H1 (cell line): ENCODE measurements at regions not wholly inside any gene's neighbourhood (a gene's known extent, or its start where the extent isn't known, plus 50 kb on each side); places are given as distances from the start of the nearest gene placed in this dataset.

ENCODE experiments used
- CTCF ChIA-PET: fragments of 300-600 bp; sonication (Branson Sonifier 250); formaldehyde crosslinking; loops from one replicate; lab custom pipeline; 2021; ENCODE audit not compliant: partially characterized antibody; lab: Charles Lee
- POLR2A ChIA-PET: fragments of 300-600 bp; sonication (Branson Sonifier 250); formaldehyde crosslinking; loops from one replicate; lab custom pipeline; 2021; ENCODE audit warnings: inconsistent platforms; ENCODE audit not compliant: partially characterized antibody; lab: Charles Lee
- DNase-seq, 2 experiments: peaks; one replicate each; pipeline versions ENCODE4 v3.0.0 to v3.0.0-alpha.2; 2010 to 2022; ENCODE audit warnings: low spot score in 2 of 2, low read depth in 1 of 2, mixed read lengths in 1 of 2
- FAIRE-seq: peaks from 2 replicates; lab custom pipeline; 2011; peaks lifted over from hg19 to GRCh38; lab: Jason Lieb, UNC
- H2AFZ ChIP-seq: 2 replicates; pipeline ENCODE4 v1.8.1; 2012; ENCODE audit warnings: low read length, inconsistent platforms
- H2AK5ac ChIP-seq: 2 replicates; pipeline ENCODE4 v1.6.1; 2013; ENCODE audit warnings: low read depth, low read length
- H2BK120ac ChIP-seq: replicated peaks from 2 replicates; pipeline ENCODE3; 2013; ENCODE audit warnings: low read depth, low read length, inconsistent platforms
- H2BK12ac ChIP-seq: 2 replicates; pipeline ENCODE4 v1.6.1; 2013; ENCODE audit warnings: low read depth, low read length
- H2BK15ac ChIP-seq: 2 replicates; pipeline ENCODE4 v1.6.1; 2013; ENCODE audit warnings: low read length
- H2BK20ac ChIP-seq: 2 replicates; pipeline ENCODE4 v1.6.1; 2013; ENCODE audit warnings: low read length
- H2BK5ac ChIP-seq: 2 replicates; pipeline ENCODE4 v1.6.1; 2013; ENCODE audit warnings: low read depth, low read length
- H3K14ac ChIP-seq: 2 replicates; pipeline ENCODE4 v1.6.1; 2013; ENCODE audit warnings: inconsistent platforms; ENCODE audit not compliant: insufficient read length
- H3K18ac ChIP-seq: 2 replicates; pipeline ENCODE4 v1.6.1; 2013; ENCODE audit warnings: low read length; ENCODE audit errors: extremely low read depth
- H3K23ac ChIP-seq: 2 replicates; pipeline ENCODE4 v1.6.1; 2013; ENCODE audit warnings: inconsistent platforms; ENCODE audit not compliant: insufficient read length
- H3K23me2 ChIP-seq: 2 replicates; pipeline ENCODE4 v1.6.1; 2013; ENCODE audit warnings: low read depth, low read length
- H3K27ac ChIP-seq: 2 replicates; pipeline ENCODE4 v1.6.1; 2011; ENCODE audit warnings: low read depth, low read length, inconsistent platforms
- H3K27me3 ChIP-seq, 4 experiments: replicated peaks in 1 of 4; 1 replicate in 1 of 4; 2 replicates in 3 of 4; pipeline versions ENCODE4 v1.6.1 to v1.8.1; 2011 to 2013; ENCODE audit warnings: low read length in 3 of 4, mild to moderate bottlenecking in 3 of 4, inconsistent platforms in 2 of 4, mixed read lengths in 2 of 4, moderate library complexity in 1 of 4; ENCODE audit not compliant: control insufficient read depth in 3 of 4, insufficient read depth in 3 of 4; ENCODE audit errors: extremely low read depth in 1 of 4
- H3K36me3 ChIP-seq, 4 experiments: 2 replicates each; pipeline versions ENCODE4 v1.6.1 to v1.8.1; 2011 to 2013; ENCODE audit warnings: mild to moderate bottlenecking in 4 of 4, low read length in 3 of 4, moderate library complexity in 2 of 4, control low read depth in 1 of 4, inconsistent platforms in 1 of 4; ENCODE audit not compliant: insufficient read depth in 4 of 4, control insufficient read depth in 2 of 4
- H3K4ac ChIP-seq: replicated peaks from 2 replicates; pipeline ENCODE3; 2013; ENCODE audit warnings: low read length, low read depth, mixed read lengths, inconsistent platforms; ENCODE audit not compliant: insufficient read length
- H3K4me1 ChIP-seq, 4 experiments: replicated peaks in 1 of 4; 1 replicate in 1 of 4; 2 replicates in 3 of 4; pipeline versions ENCODE4 v1.6.1 to v1.8.1; 2011 to 2013; ENCODE audit warnings: low read length in 3 of 4, inconsistent platforms in 2 of 4, mixed read lengths in 1 of 4; ENCODE audit not compliant: insufficient read depth in 4 of 4, control insufficient read depth in 3 of 4
- H3K4me2 ChIP-seq, 2 experiments: 2 replicates each; pipeline versions ENCODE4 v1.6.1 to v1.8.1; 2011 to 2013; ENCODE audit warnings: low read depth in 2 of 2, low read length in 2 of 2, control low read depth in 1 of 2, inconsistent platforms in 1 of 2, mild to moderate bottlenecking in 1 of 2; ENCODE audit not compliant: insufficient read depth in 1 of 2
- H3K4me3 ChIP-seq, 4 experiments: fragments of 200-600, 300-600 bp in 1 of 4; sonication (generic), shearing (Covaris generic), sonication (Bioruptor Twin) in 1 of 4; 2 replicates each; pipeline versions ENCODE4 v1.5.1 to v1.8.1; 2011 to 2016; ENCODE audit warnings: low read length in 4 of 4, low read depth in 3 of 4, control low read depth in 2 of 4, inconsistent platforms in 2 of 4, mild to moderate bottlenecking in 2 of 4, mixed read lengths in 1 of 4, moderate library complexity in 1 of 4; ENCODE audit not compliant: insufficient read depth in 2 of 4; ENCODE audit errors: extremely low read depth in 1 of 4
- H3K56ac ChIP-seq: replicated peaks from 2 replicates; pipeline ENCODE3; 2013; ENCODE audit warnings: low read depth, mild to moderate bottlenecking, mixed read lengths, low read length, inconsistent platforms; ENCODE audit not compliant: insufficient read length
- H3K79me1 ChIP-seq: 2 replicates; pipeline ENCODE4 v1.6.1; 2013; ENCODE audit warnings: low read depth, low read length, control low read depth
- H3K79me2 ChIP-seq, 2 experiments: 2 replicates each; pipeline versions ENCODE4 v1.6.1 to v1.8.1; 2012 to 2013; ENCODE audit warnings: low read length in 2 of 2, mild to moderate bottlenecking in 2 of 2, inconsistent platforms in 1 of 2; ENCODE audit not compliant: insufficient read depth in 2 of 2, control insufficient read depth in 1 of 2
- H3K9ac ChIP-seq, 4 experiments: replicated peaks in 1 of 4; 1 replicate in 1 of 4; 2 replicates in 3 of 4; pipeline versions ENCODE4 v1.6.1 to v1.8.1; 2011 to 2013; ENCODE audit warnings: low read depth in 3 of 4, low read length in 3 of 4, control low read depth in 2 of 4, mild to moderate bottlenecking in 2 of 4, moderate library complexity in 2 of 4, inconsistent platforms in 1 of 4; ENCODE audit errors: extremely low read depth in 1 of 4
- H3K9me3 ChIP-seq, 2 experiments: 2 replicates each; pipeline versions ENCODE4 v1.6.1 to v1.8.1; 2012 to 2013; ENCODE audit warnings: mild to moderate bottlenecking in 2 of 2, moderate library complexity in 2 of 2, control low read depth in 1 of 2, inconsistent platforms in 1 of 2, low read depth in 1 of 2, low read length in 1 of 2, mixed read lengths in 1 of 2; ENCODE audit not compliant: insufficient read depth in 2 of 2
- H4K20me1 ChIP-seq, 2 experiments: replicated peaks in 1 of 2; 2 replicates each; pipeline versions ENCODE3 to v1.8.1; 2011 to 2013; ENCODE audit warnings: inconsistent platforms in 2 of 2, low read length in 2 of 2, mild to moderate bottlenecking in 1 of 2; ENCODE audit not compliant: insufficient read depth in 2 of 2, control insufficient read depth in 1 of 2
- H4K5ac ChIP-seq: 2 replicates; pipeline ENCODE4 v1.6.1; 2013; ENCODE audit warnings: low read length, low read depth, mixed read lengths, inconsistent platforms; ENCODE audit not compliant: insufficient read length
- H4K8ac ChIP-seq: 2 replicates; pipeline ENCODE4 v1.8.0; 2013; ENCODE audit warnings: mild to moderate bottlenecking, moderate library complexity, low read length, inconsistent platforms; ENCODE audit not compliant: insufficient read depth; ENCODE audit errors: extremely low read depth
- H4K91ac ChIP-seq: replicated peaks from 2 replicates; pipeline ENCODE3; 2013; ENCODE audit warnings: low read length, mixed read lengths, inconsistent platforms; ENCODE audit not compliant: insufficient read length
- ASH2L ChIP-seq: fragments of 200-600, 300-600 bp; sonication (generic); IDR thresholded peaks from one replicate; pipeline ENCODE4 v1.7.1; 2017; ENCODE audit warnings: low read length
- EP300 ChIP-seq, 2 experiments: IDR thresholded peaks; 1 replicate in 1 of 2; 2 replicates in 1 of 2; pipeline ENCODE4 v1.6.1; 2011 to 2012; ENCODE audit warnings: low read depth in 2 of 2, low read length in 2 of 2, mild to moderate bottlenecking in 2 of 2, borderline replicate concordance in 1 of 2, inconsistent platforms in 1 of 2, moderate library complexity in 1 of 2
- GABPA ChIP-seq: IDR thresholded peaks from 2 replicates; pipeline ENCODE4 v1.6.1; 2011; ENCODE audit warnings: mild to moderate bottlenecking, low read length, moderate library complexity, borderline replicate concordance; ENCODE audit not compliant: insufficient read depth
- WGBS, 2 experiments: shearing (Covaris generic) in 1 of 2; methylation state at CpG; one replicate each; pipeline versions ENCODE4 v1.1.6 to v1.1.7; 2013 to 2015; ENCODE audit warnings: low lambda C conversion rate in 2 of 2, mixed read lengths in 2 of 2, inconsistent platforms in 1 of 2, low coverage in 1 of 2, missing lambda C conversion rate in 1 of 2; ENCODE audit not compliant: insufficient replicate concordance in 2 of 2, insufficient coverage in 1 of 2, insufficient read length in 1 of 2; ENCODE audit errors: extremely low coverage in 1 of 2, missing lambda C conversion rate in 1 of 2; 5-methylcytosine and 5-hydroxymethylcytosine counted together
- TF ChIP-seq, protein P1 (sequence below): IDR thresholded peaks from 2 replicates; pipeline ENCODE4 v1.6.1; 2012; ENCODE audit warnings: inconsistent platforms

DNA sequence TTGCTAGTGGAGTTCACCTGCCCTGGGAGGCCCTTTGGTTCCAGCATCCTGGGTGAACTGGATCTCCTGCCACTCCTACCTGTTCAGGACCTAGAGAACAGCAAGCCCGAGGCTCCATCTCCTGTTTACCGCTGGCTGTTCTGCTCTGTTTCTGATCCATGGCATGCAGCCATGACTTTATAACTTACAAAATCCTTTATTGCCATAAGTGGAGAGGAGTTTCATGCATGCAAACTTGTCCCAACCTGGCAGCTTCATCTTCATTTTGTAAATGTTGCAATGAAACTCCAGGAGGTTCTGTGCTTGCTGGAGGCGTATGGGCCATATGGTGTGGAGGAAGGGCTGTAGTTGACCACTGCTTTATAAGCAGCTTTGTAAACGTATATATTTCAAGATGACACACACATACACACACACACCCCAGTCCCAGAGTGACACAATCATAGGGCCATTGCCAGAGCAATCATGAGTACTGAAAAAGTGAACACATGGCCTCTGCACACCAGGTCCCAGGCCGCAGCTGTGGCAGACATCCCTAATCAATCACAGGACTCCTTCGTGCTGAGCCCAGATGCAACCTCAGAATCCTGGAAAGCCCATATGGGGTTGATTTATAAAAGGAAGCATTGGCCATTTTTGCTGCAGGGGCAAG is 69.0 kb downstream of the UBIAD1 start:
- no peak overlapping the region for H3K4me2 ChIP-seq
- WGBS, 2 experiments = 85% methylated on average over 6 of the region's 6 CpGs; no CpG with 5 or more reads in 1 of the 2 experiments

More for the DNA sequence above, 69.0 kb downstream of the UBIAD1 start:
- Histone ChIP-seq H2BK15ac (no peak overlapping the region), H3K27me3 (no peaks in the 10 kb centered on the region), H2AFZ (no peak overlapping the region), H2BK120ac (no peak overlapping the region), H2BK12ac (no peak overlapping the region), H3K79me2 (no peaks in the 10 kb centered on the region), H3K56ac (no peak overlapping the region), H4K8ac (no peak overlapping the region), H4K5ac (no peak overlapping the region), H3K23ac (no peak overlapping the region), H3K18ac (no peak overlapping the region), H3K9me3 (no peaks in the 10 kb centered on the region), H2BK5ac (no peak overlapping the region), H2BK20ac (no peak overlapping the region), H3K27ac (no peak overlapping the region), H4K91ac (no peak overlapping the region), H3K4ac (no peak overlapping the region), H4K20me1 (peaks cover 0 to 2% of the 10 kb centered on the region in 2 experiments), H3K4me3 (no peak overlapping the region), H3K4me1 (peaks cover 0 to 23% (median 9%) of the 10 kb centered on the region in 4 experiments), H3K23me2 (no peaks in the 10 kb centered on the region), H3K14ac (no peak overlapping the region), H3K79me1 (no peaks in the 10 kb centered on the region), H2AK5ac (no peak overlapping the region), H3K9ac (no peak overlapping the region), H3K36me3 (no peaks in the 10 kb centered on the region)
- TF ChIP-seq, protein P1, sequence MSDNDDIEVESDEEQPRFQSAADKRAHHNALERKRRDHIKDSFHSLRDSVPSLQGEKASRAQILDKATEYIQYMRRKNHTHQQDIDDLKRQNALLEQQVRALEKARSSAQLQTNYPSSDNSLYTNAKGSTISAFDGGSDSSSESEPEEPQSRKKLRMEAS = no peak
- TF ChIP-seq ASH2L (no peak), EP300 (IDR thresholded peaks at IDR 0.05; ENCODE audit: borderline replicate concordance in 1 of 2, low read depth in 2 of 2, low read length in 2 of 2) (no peak), GABPA (no peak)
- ChIA-PET POLR2A (interaction anchor here (0.6 kb wide), 1 partner anchor 16 kb away, joined by 3 read pairs; no protein-coding TSS in a partner anchor), CTCF (interaction anchor here (1.4 to 4.0 kb wide), 6 partner anchors 8 to 22 kb away, joined by 3 to 22 read pairs (median 8); no protein-coding TSS in a partner anchor)
- DNase-seq (no peak), FAIRE-seq (no peak)
